Memory B cell (primary cell): ENCODE measurements at regions not wholly inside any gene's neighbourhood (a gene's known extent, or its start where the extent isn't known, plus 50 kb on each side); places are given as distances from the start of the nearest gene placed in this dataset.
"Not testable (repeated sequence)": the region's sequence is repeated elsewhere in the genome, so short reads cannot be mapped to it uniquely, and the experiment has no call there.

Experiments
- ATAC-seq: fragments of 150-1000 bp; cut with Tn5 transposase; 2 replicates; pipeline ENCODE4 v1.10.0; 2021; ENCODE audit warnings: low read depth, mild to moderate bottlenecking, moderate library complexity
- DNase-seq, 2 donors: peaks; one replicate each; pipeline ENCODE4 v3.0.0; 2022; ENCODE audit warnings: low spot score in 2 of 2
- H3K27ac Mint-ChIP-seq: one replicate; pipeline ENCODE4 v1.8.0; 2022; ENCODE audit warnings: mild to moderate bottlenecking, moderate library complexity, mixed read lengths
- H3K27me3 Mint-ChIP-seq: one replicate; pipeline ENCODE4 v1.8.0; 2022; ENCODE audit warnings: mixed read lengths
- H3K36me3 Mint-ChIP-seq: one replicate; pipeline ENCODE4 v1.8.0; 2022; ENCODE audit warnings: mild to moderate bottlenecking, mixed read lengths
- H3K4me1 Mint-ChIP-seq: one replicate; pipeline ENCODE4 v1.8.0; 2022; ENCODE audit warnings: mixed read lengths
- H3K4me3 Mint-ChIP-seq: one replicate; pipeline ENCODE4 v1.8.0; 2022; ENCODE audit warnings: mild to moderate bottlenecking, moderate library complexity, mixed read lengths
- H3K9me3 Mint-ChIP-seq: one replicate; pipeline ENCODE4 v1.8.0; 2022; ENCODE audit warnings: mixed read lengths

- no peaks in the 10 kb centered on the region for H3K9me3 Mint-ChIP-seq
- no peak for DNase-seq
- H3K27me3 Mint-ChIP-seq = no peaks in the 10 kb centered on the region
- no peak overlapping the region for H3K27ac Mint-ChIP-seq
- no peaks in the 10 kb centered on the region for H3K36me3 Mint-ChIP-seq
- no peak overlapping the region for H3K4me3 Mint-ChIP-seq
- ATAC-seq = no peak
- peaks cover 73% of the 10 kb centered on the region for H3K4me1 Mint-ChIP-seq
Observed at GRCh38 chr6:163709255-163709654, 294.7 kb downstream of the QKI start.

GRCh38 chr6:163708466-163708865, 293.9 kb downstream of the QKI start:
- H3K4me3 Mint-ChIP-seq = no peak overlapping the region
- no peaks in the 10 kb centered on the region for H3K36me3 Mint-ChIP-seq
- H3K9me3 Mint-ChIP-seq = no peaks in the 10 kb centered on the region
- peaks cover 72% of the 10 kb centered on the region for H3K4me1 Mint-ChIP-seq
- no peak overlapping the region for H3K27ac Mint-ChIP-seq
- no peak for ATAC-seq
- no peaks in the 10 kb centered on the region for H3K27me3 Mint-ChIP-seq
- DNase-seq = no peak

- H3K36me3 Mint-ChIP-seq = no peaks in the 10 kb centered on the region
- no peaks in the 10 kb centered on the region for H3K27me3 Mint-ChIP-seq
- DNase-seq = peak; percentile 23 to 32
- peaks cover 74% of the 10 kb centered on the region for H3K4me1 Mint-ChIP-seq
- H3K4me3 Mint-ChIP-seq = peak overlapping the region; percentile 39
- ATAC-seq = peak; percentile 70
- peak overlapping the region; percentile 73 for H3K27ac Mint-ChIP-seq
- no peaks in the 10 kb centered on the region for H3K9me3 Mint-ChIP-seq
Observed at GRCh38 chr6:163707387-163708355, 293.2 kb downstream of the QKI start.

- ATAC-seq = no peak
- Mint-ChIP-seq H3K4me1 (peaks cover 75% of the 10 kb centered on the region), H3K27ac (no peak overlapping the region), H3K36me3 (no peaks in the 10 kb centered on the region), H3K4me3 (no peak overlapping the region), H3K9me3 (no peaks in the 10 kb centered on the region), H3K27me3 (no peaks in the 10 kb centered on the region)
- DNase-seq = no peak
Observed at GRCh38 chr6:163706500-163707087, 292.1 kb downstream of the QKI start.

- no peaks in the 10 kb centered on the region for H3K9me3 Mint-ChIP-seq
- no peak overlapping the region for H3K27ac Mint-ChIP-seq
- DNase-seq = no peak
- ATAC-seq = peak; percentile 38
- H3K4me1 Mint-ChIP-seq = peaks cover 68% of the 10 kb centered on the region
- H3K27me3 Mint-ChIP-seq = no peaks in the 10 kb centered on the region
- no peak overlapping the region for H3K4me3 Mint-ChIP-seq
- H3K36me3 Mint-ChIP-seq = no peaks in the 10 kb centered on the region
Observed at GRCh38 chr6:163705923-163706322, 291.4 kb downstream of the QKI start.

GRCh38 chr6:163702736-163703135, 288.2 kb downstream of the QKI start:
- H3K27ac Mint-ChIP-seq = no peak overlapping the region
- no peaks in the 10 kb centered on the region for H3K36me3 Mint-ChIP-seq
- H3K4me3 Mint-ChIP-seq = no peak overlapping the region
- peak; percentile 36 for ATAC-seq
- peaks cover 5% of the 10 kb centered on the region for H3K27me3 Mint-ChIP-seq
- DNase-seq = no peak
- no peaks in the 10 kb centered on the region for H3K9me3 Mint-ChIP-seq
- peaks cover 44% of the 10 kb centered on the region for H3K4me1 Mint-ChIP-seq

GRCh38 chr6:163701762-163702161, 287.2 kb downstream of the QKI start:
- no peak overlapping the region for H3K27ac Mint-ChIP-seq
- DNase-seq (no peak), ATAC-seq (no peak)
- H3K4me3 Mint-ChIP-seq = no peak overlapping the region
- no peaks in the 10 kb centered on the region for H3K36me3 Mint-ChIP-seq
- peaks cover 36% of the 10 kb centered on the region for H3K4me1 Mint-ChIP-seq
- no peaks in the 10 kb centered on the region for H3K9me3 Mint-ChIP-seq
- H3K27me3 Mint-ChIP-seq = peaks cover 5% of the 10 kb centered on the region

GRCh38 chr6:163698086-163698485, 283.6 kb downstream of the QKI start:
- Mint-ChIP-seq H3K36me3 (no peaks in the 10 kb centered on the region), H3K4me3 (no peak overlapping the region), H3K9me3 (no peaks in the 10 kb centered on the region), H3K4me1 (peaks cover 13% of the 10 kb centered on the region), H3K27me3 (peaks cover 9% of the 10 kb centered on the region), H3K27ac (no peak overlapping the region)
- ATAC-seq = no peak
- DNase-seq = no peak

- not testable (repeated sequence) for ATAC-seq, H3K27ac Mint-ChIP-seq, H3K4me3 Mint-ChIP-seq, H3K9me3 Mint-ChIP-seq, H3K36me3 Mint-ChIP-seq, H3K4me1 Mint-ChIP-seq, DNase-seq, H3K27me3 Mint-ChIP-seq
Observed at GRCh38 chr6:163696311-163696710, 281.8 kb downstream of the QKI start.

GRCh38 chr6:163695414-163695864, 280.9 kb downstream of the QKI start:
- H3K9me3 Mint-ChIP-seq = no peaks in the 10 kb centered on the region
- ATAC-seq (no peak), DNase-seq (no peak)
- H3K36me3 Mint-ChIP-seq = no peaks in the 10 kb centered on the region
- H3K4me1 Mint-ChIP-seq = no peaks in the 10 kb centered on the region
- no peak overlapping the region for H3K4me3 Mint-ChIP-seq
- H3K27ac Mint-ChIP-seq = no peak overlapping the region
- peaks cover 9% of the 10 kb centered on the region for H3K27me3 Mint-ChIP-seq

GRCh38 chr6:163694988-163695398, 280.5 kb downstream of the QKI start:
- no peak overlapping the region for H3K4me3 Mint-ChIP-seq
- no peaks in the 10 kb centered on the region for H3K36me3 Mint-ChIP-seq
- no peak overlapping the region for H3K27ac Mint-ChIP-seq
- ATAC-seq = no peak
- H3K27me3 Mint-ChIP-seq = peaks cover 9% of the 10 kb centered on the region
- no peaks in the 10 kb centered on the region for H3K4me1 Mint-ChIP-seq
- H3K9me3 Mint-ChIP-seq = no peaks in the 10 kb centered on the region
- no peak for DNase-seq

GRCh38 chr6:163694072-163694471, 279.6 kb downstream of the QKI start:
- H3K4me3 Mint-ChIP-seq = no peak overlapping the region

GRCh38 chr6:163691049-163691448, 276.5 kb downstream of the QKI start:
- no peaks in the 10 kb centered on the region for H3K9me3 Mint-ChIP-seq
- ATAC-seq (no peak), DNase-seq (no peak)
- no peak overlapping the region for H3K27ac Mint-ChIP-seq
- H3K4me3 Mint-ChIP-seq = no peak overlapping the region
- no peaks in the 10 kb centered on the region for H3K4me1 Mint-ChIP-seq
- peaks cover 10% of the 10 kb centered on the region for H3K27me3 Mint-ChIP-seq
- no peaks in the 10 kb centered on the region for H3K36me3 Mint-ChIP-seq

More at GRCh38 chr6:163694072-163694471, 279.6 kb downstream of the QKI start:
- Mint-ChIP-seq H3K36me3 (no peaks in the 10 kb centered on the region), H3K4me1 (no peaks in the 10 kb centered on the region), H3K9me3 (no peaks in the 10 kb centered on the region), H3K27me3 (peaks cover 7% of the 10 kb centered on the region), H3K27ac (no peak overlapping the region)
- no peak for ATAC-seq
- no peak for DNase-seq

GRCh38 chr6:163688739-163689362, 274.3 kb downstream of the QKI start:
- Mint-ChIP-seq H3K4me3 (no peak overlapping the region), H3K36me3 (peaks cover 2% of the 10 kb centered on the region), H3K27ac (no peak overlapping the region), H3K27me3 (peaks cover 9% of the 10 kb centered on the region), H3K9me3 (peaks cover 2% of the 10 kb centered on the region), H3K4me1 (peaks cover 12% of the 10 kb centered on the region)
- DNase-seq (no peak), ATAC-seq (no peak)
